ENCODE measurements at regions not wholly inside any gene's neighbourhood (a gene's known extent, or its start where the extent isn't known, plus 50 kb on each side); places are given as distances from the start of the nearest gene placed in this dataset.

- no peak for TF ChIP-seq ZNF280C (tag by site-specific recombination; IDR thresholded peaks at IDR 0.05)
- no peak for TF ChIP-seq ZNF48 (tag by site-specific recombination; IDR thresholded peaks at IDR 0.05)
- TF ChIP-seq ZNF175 (tag by site-specific recombination; IDR thresholded peaks at IDR 0.05): no peak
- no peak for TF ChIP-seq PBX3 (CRISPR knock-in tag; IDR thresholded peaks at IDR 0.05)
- TF ChIP-seq RBAK (tag by site-specific recombination; IDR thresholded peaks at IDR 0.05): no peak
Measured at GRCh38 chr11:71341173-71341572, 88.8 kb upstream of the SHANK2 start (continued).

- Histone ChIP-seq H3K36me3 (ENCODE audit: control insufficient read depth in 2 of 2, insufficient read depth in 1 of 2, low read length in 2 of 2) (no peaks in the 10 kb centered on the region), H3K9me3 (ENCODE audit: control insufficient read depth, insufficient read depth, low read depth, low read length) (no peaks in the 10 kb centered on the region), H3K4me1 (ENCODE audit: control insufficient read depth, insufficient read depth, low read length) (no peaks in the 10 kb centered on the region), H3K27ac (ENCODE audit: extremely low read depth, low read depth, low read length) (no peak overlapping the region), H3K4me3 (ENCODE audit: low read depth, low read length) (no peak overlapping the region)
- no peak for TF ChIP-seq ZNF266 (tag by site-specific recombination; IDR thresholded peaks at IDR 0.05; ENCODE audit: low read depth)
- TF ChIP-seq HOXA7 (CRISPR knock-in tag; IDR thresholded peaks at IDR 0.05; ENCODE audit: borderline replicate concordance): no peak
- no peak for TF ChIP-seq ZNF580 (tag by site-specific recombination; IDR thresholded peaks at IDR 0.05)
- no peak for TF ChIP-seq ZNF175 (tag by site-specific recombination; IDR thresholded peaks at IDR 0.05)
- TF ChIP-seq ZNF174 (tag by site-specific recombination; IDR thresholded peaks at IDR 0.05): no peak
- TF ChIP-seq EGR2 (tag by site-specific recombination; IDR thresholded peaks at IDR 0.05; ENCODE audit: low read depth): no peak
- TF ChIP-seq ZNF169 (tag by site-specific recombination; IDR thresholded peaks at IDR 0.05): no peak
- no peak for TF ChIP-seq ZNF426 (tag by site-specific recombination; IDR thresholded peaks at IDR 0.05)
- TF ChIP-seq ZNF473 (tag by site-specific recombination; IDR thresholded peaks at IDR 0.05): no peak
- no peak for TF ChIP-seq ZNF37A (tag by site-specific recombination; IDR thresholded peaks at IDR 0.05)
- no peak for TF ChIP-seq ZNF350 (tag by site-specific recombination; IDR thresholded peaks at IDR 0.05)
- TF ChIP-seq ZFP3 (tag by site-specific recombination; IDR thresholded peaks at IDR 0.05; ENCODE audit: low read depth): no peak
- POLR2A ChIA-PET: no interaction called here
- CTCF ChIA-PET: interaction anchor here (0.6 kb wide), 1 partner anchor 791 kb away, joined by 4 read pairs; no protein-coding TSS in a partner anchor
Measured at GRCh38 chr11:71340086-71340606, 87.8 kb upstream of the SHANK2 start.

- Histone ChIP-seq H3K36me3 (ENCODE audit: control insufficient read depth in 2 of 2, insufficient read depth in 1 of 2, low read length in 2 of 2) (no peaks in the 10 kb centered on the region), H3K4me1 (ENCODE audit: control insufficient read depth, insufficient read depth, low read length) (no peaks in the 10 kb centered on the region), H3K9me3 (ENCODE audit: control insufficient read depth, insufficient read depth, low read depth, low read length) (no peaks in the 10 kb centered on the region), H3K27ac (ENCODE audit: extremely low read depth, low read depth, low read length) (no peak overlapping the region), H3K4me3 (ENCODE audit: low read depth, low read length) (no peak overlapping the region)
- no peak for TF ChIP-seq ZNF830 (tag by site-specific recombination; IDR thresholded peaks at IDR 0.05; ENCODE audit: low read depth)
- TF ChIP-seq ZNF549 (tag by site-specific recombination; IDR thresholded peaks at IDR 0.05): no peak
- TF ChIP-seq SP7 (tag by site-specific recombination; IDR thresholded peaks at IDR 0.05): no peak
- no peak for TF ChIP-seq ZNF768 (tag by site-specific recombination; IDR thresholded peaks at IDR 0.05)
- TF ChIP-seq ZBTB21 (tag by site-specific recombination; IDR thresholded peaks at IDR 0.05): no peak
- no peak for TF ChIP-seq ZNF211 (tag by site-specific recombination; IDR thresholded peaks at IDR 0.05; ENCODE audit: low read depth)
- no peak for TF ChIP-seq HOXC10 (CRISPR knock-in tag; IDR thresholded peaks at IDR 0.05)
- ChIA-PET CTCF (no interaction called here), POLR2A (no interaction called here)
Measured at GRCh38 chr11:71339396-71339881, 87.1 kb upstream of the SHANK2 start.
